ENCODE measurements at regions not wholly inside any gene's neighbourhood (a gene's known extent, or its start where the extent isn't known, plus 50 kb on each side); places are given as distances from the start of the nearest gene placed in this dataset.
A peak's percentile ranks its signal among the peaks of the same experiment; 100 is the strongest.
"Not testable (repeated sequence)": the region's sequence is repeated elsewhere in the genome, so short reads cannot be mapped to it uniquely, and the experiment has no call there.

GRCh38 chrX:43225626-43226328, 430.3 kb upstream of the MAOA start:
- peak; percentile 1 for DNase-seq (ENCODE audit: low spot score)

GRCh38 chrX:43238461-43238945, 417.6 kb upstream of the MAOA start:
- no peak for DNase-seq (ENCODE audit: low spot score)

GRCh38 chrX:43239356-43239755, 416.7 kb upstream of the MAOA start:
- DNase-seq (ENCODE audit: low spot score): no peak

- no peak for DNase-seq (ENCODE audit: low spot score)
These were observed 400.5 kb upstream of the MAOA start for GRCh38 chrX:43255596-43255995.

GRCh38 chrX:43266487-43266886, 389.6 kb upstream of the MAOA start:
- no peak for DNase-seq (ENCODE audit: low spot score)

DNA sequence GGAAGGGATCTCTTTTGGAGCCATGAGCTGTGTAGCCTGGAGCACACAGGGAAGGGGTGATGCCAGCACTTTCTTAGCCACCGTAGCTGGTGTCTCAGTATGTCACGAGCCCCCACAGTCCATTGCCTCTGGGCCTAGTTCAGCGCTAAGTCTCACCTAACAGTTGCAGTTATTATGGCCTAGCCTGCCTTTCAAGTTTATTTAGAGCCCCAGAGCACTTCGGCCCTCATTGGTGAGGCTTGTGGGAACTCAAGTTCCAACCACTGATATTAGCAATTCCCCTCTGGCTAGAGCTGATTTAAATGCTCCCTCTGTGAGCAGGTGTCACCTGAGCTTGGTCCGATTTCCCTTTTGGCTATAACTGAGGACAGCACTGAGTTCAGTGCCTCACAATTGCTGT, 388.4 kb upstream of the MAOA start:
- DNase-seq (ENCODE audit: low spot score): no peak

DNA sequence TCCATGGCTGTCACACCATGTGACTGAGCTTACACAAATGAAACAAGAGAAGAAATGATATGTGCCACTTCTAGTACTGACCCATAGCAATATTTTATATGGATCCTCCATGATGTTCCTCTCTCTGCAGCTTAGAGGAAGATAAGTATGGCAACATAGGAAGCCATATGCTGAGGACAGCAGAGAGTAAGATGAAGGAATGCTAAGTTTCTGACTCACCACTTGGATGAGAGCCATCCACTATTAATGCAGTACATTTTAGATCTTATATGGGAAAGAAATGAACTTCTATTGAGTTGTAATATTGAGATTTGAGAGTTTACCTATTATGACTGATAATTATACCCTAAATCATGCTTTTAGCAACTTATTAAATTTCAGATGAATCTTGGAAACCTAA, 386.9 kb upstream of the MAOA start:
- DNase-seq (ENCODE audit: low spot score): no peak

- no peak for DNase-seq (ENCODE audit: low spot score)
These were observed 378.2 kb upstream of the MAOA start for GRCh38 chrX:43277879-43278278.

DNA sequence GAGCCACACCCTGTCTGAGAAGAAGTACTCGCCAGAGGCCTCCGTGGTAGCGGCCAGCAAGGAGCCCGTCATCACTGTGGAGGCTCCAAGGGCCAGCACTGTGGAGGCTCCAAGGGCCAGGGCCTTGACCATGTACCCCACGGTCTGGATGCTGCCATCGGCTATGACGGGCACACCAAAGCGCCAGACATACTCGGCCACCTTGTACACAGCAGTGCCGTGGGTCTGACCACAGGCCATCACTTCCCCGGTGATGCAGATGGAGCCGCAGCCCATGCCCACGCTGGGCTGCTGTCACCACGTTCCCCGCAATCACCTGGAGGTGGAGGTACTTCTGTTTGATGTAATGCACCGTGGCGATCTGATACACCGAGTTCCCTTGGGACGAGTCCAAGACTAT, 377.7 kb upstream of the MAOA start:
- DNase-seq (ENCODE audit: low spot score): no peak

DNA sequence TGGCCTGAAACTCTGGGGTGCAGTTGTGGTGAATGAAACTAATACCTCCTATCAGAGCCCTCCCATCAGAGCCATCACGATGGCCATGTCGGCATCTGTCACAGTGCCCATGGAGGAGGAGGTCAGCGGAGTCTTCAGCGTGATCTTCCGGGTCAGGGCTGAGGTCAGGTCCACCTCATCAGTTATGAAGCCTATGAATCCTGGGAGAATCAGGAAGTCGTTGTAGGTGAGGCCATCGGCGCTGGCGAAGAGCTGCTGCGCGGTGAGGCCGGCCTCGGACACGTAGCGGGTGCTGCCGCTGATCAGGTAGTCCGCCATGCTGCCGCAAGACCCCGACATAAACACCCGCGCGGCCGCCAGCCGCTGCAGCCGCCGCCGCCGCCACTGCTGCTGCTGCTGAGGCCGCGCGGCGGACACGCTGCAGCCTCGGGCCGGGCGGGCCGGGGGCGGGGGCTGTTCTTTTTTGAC, 376.7 kb upstream of the MAOA start:
- DNase-seq (ENCODE audit: low spot score): no peak

DNA sequence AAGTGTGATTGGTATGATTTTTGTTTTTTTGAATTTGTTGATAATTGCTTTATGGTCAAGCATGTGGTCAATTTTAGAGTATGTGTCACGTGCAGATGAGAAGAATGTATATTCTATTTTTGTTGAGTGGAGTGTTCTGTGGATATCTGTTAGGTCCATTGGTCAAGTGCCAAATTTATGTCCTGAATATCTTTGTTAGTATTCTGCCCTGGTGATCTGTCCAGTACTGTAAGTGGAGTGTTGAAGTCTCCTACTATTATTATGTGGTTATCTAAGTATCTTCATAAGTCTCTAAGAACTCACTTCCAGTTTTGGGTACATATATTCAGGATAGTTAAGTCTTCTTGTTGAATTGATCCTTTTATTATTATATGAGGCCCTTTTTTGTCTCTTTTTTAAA, 372.9 kb upstream of the MAOA start:
- DNase-seq (ENCODE audit: low spot score): no peak

DNA sequence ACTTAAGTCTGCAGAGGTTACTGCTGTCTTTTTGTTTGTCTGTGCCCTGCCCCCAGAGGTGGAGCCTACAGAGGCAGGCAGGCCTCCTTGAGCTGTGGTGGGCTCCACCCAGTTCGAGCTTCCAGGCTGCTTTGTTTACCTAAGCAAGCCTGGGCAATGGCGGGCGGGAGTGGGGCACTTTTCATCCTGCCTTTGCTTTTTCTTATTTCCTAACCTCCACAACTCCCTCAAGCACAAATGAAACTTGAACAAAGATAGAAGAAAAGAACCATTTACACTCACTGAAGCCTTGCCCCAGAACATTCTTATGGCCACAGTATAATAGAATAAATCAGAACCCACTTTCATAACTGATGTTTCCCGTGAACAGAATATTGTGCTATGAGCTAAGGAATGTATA, 344.5 kb upstream of the MAOA start:
- not testable (repeated sequence) for DNase-seq (ENCODE audit: low spot score)

DNA sequence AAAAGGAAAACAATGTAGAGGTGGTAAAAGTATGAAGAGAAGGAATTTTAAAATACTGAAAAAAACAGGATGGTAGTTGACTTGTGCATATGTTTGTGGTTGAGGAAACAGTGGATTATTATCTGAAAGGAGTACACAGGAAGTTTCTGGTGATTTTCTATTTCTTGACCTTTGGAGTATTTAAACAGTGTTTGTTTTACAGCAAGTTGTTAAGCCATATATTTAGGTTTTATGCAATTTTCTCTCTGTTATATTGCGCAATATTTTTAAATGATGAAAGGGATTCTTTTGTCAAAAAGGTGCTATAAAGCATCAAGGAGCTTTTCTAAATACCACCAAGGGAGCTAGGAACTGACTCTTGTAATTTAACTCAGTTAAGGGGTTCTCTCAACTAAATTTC, 343.1 kb upstream of the MAOA start:
- no peak for DNase-seq (ENCODE audit: low spot score)

- no peak for DNase-seq (ENCODE audit: low spot score)
These were observed 341.6 kb upstream of the MAOA start for GRCh38 chrX:43314525-43314924.

DNA sequence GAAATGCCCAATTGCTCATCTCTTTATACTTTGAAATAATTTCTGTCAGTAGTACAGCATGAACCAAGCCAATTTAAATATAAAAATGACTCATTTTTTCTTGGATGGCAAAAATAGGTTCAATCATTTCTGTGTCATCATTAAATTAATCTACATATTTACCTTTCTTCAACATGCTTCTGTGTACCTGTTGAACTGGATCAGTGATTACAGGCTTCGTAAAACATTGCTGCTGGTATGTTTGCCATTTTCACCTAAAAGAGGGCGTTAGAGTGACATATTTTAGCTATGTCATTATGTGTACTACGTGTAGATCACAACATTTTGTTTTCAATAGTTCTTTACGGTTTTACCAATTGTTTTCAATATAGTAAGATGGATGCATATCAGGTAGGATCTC, 340.5 kb upstream of the MAOA start:
- DNase-seq (ENCODE audit: low spot score): no peak

DNA sequence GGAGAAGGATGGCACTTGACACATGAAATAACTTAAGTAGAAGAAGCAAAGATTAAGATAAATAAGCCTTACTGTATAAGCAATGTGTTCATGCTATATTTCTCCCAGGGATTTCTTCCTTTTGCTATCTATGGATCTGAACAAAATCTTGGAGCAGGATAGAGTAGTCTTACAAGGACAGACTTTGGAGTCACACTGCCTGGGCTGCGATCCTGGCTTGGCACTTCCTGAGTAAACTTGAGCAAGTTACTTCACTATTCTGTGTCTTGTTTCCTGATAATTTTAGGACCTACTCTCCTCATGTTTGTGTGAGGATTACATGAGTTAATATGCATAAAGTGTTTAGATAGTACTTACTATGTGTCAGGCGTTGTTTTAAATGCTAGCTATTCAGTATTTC, 340.0 kb upstream of the MAOA start:
- DNase-seq (ENCODE audit: low spot score): no peak

DNA sequence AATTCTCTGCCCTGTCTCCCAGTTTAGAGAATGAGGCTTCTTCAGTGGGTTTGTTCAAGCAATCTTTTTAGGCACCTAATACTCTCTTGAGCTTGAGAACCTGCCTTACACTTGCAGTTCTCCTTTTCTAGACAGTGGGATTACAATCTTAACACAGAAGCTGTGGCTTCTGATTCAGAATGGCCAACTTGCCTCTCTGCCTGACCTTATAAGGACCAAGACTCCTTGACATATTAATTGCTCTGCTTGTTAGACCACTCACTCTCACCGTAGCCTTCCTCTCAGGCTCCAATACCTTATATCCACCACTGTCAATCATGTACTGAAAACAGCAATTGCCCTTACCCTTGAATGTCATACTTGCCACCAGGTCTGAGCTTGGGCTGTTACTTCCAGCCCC, 338.7 kb upstream of the MAOA start:
- DNase-seq (ENCODE audit: low spot score): no peak

- no peak for DNase-seq (ENCODE audit: low spot score)
These were observed 327.6 kb upstream of the MAOA start for GRCh38 chrX:43328358-43328946.

- DNase-seq (ENCODE audit: low spot score): no peak
These were observed 322.6 kb upstream of the MAOA start for GRCh38 chrX:43333543-43333942.

GRCh38 chrX:43345166-43345565, 310.9 kb upstream of the MAOA start:
- DNase-seq (ENCODE audit: low spot score): no peak

GRCh38 chrX:43349363-43349762, 306.7 kb upstream of the MAOA start:
- DNase-seq (ENCODE audit: low spot score): peak; percentile 9

GRCh38 chrX:43350935-43351334, 305.2 kb upstream of the MAOA start:
- DNase-seq (ENCODE audit: low spot score): no peak

GRCh38 chrX:43357741-43358140, 298.4 kb upstream of the MAOA start:
- no peak for DNase-seq (ENCODE audit: low spot score)

DNA sequence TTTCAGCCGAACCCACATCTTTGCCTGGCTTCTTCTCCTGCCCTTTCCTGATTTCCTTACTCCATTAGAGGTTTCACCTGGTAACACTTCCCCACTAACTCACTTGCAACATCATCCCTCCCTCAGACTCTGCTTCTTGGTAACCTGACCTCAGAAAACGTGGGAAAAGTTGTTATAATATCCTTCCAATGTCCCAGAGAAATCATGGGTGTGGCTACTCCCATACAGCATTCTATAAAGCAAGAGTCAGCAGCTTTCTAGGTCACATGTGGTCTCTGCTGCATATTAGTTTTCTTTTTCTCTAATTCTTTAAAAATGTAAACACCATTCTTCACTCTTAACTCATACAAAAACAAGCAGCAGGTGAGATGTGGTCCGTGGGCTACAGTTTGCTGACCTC, 283.1 kb upstream of the MAOA start:
- no peak for DNase-seq (ENCODE audit: low spot score)
